OCI-LY7 (cell line): ENCODE measurements at regions not wholly inside any gene's neighbourhood (a gene's known extent, or its start where the extent isn't known, plus 50 kb on each side); places are given as distances from the start of the nearest gene placed in this dataset.

Source experiments
- BruUV-seq: library from RNA; stranded (reverse); fragments of 400-500 nt; replicated peaks from 2 replicates; lab custom pipeline; 2021; lab: Mats Ljungman, UMichigan
- CTCF ChIA-PET: fragments of 300-600 bp; sonication (Branson Sonifier 250); formaldehyde crosslinking; loops from one replicate; lab custom pipeline; 2022; ENCODE audit warnings: antibody characterized with exemption; ENCODE audit not compliant: unreplicated experiment; lab: Charles Lee
- POLR2A ChIA-PET: fragments of 300-600 bp; sonication (Branson Sonifier 250); formaldehyde crosslinking; loops from one replicate; lab custom pipeline; 2022; ENCODE audit warnings: antibody characterized with exemption; lab: Charles Lee
- DNase-seq: peaks from one replicate; pipeline ENCODE4 v3.0.0-alpha.2; 2015; ENCODE audit warnings: low spot score
- H2AFZ ChIP-seq: fragments of 200-600 bp; sonication (generic), shearing (Covaris generic); 2 replicates; pipeline ENCODE4 v1.6.1; 2014; ENCODE audit warnings: mild to moderate bottlenecking, antibody characterized with exemption, low read length, moderate library complexity
- H3K27ac ChIP-seq: fragments of 200-600 bp; sonication (generic); 2 replicates; pipeline ENCODE4 v1.5.1; 2014; ENCODE audit warnings: mixed run types, low read depth, mild to moderate bottlenecking, moderate library complexity, low read length, inconsistent platforms; ENCODE audit not compliant: poor library complexity, severe bottlenecking
- H3K36me3 ChIP-seq: fragments of 200-600 bp; sonication (generic); 2 replicates; pipeline ENCODE4 v1.6.1; 2014; ENCODE audit warnings: mild to moderate bottlenecking, antibody characterized with exemption, low read length, moderate library complexity, mixed read lengths; ENCODE audit not compliant: insufficient read depth
- H3K4me1 ChIP-seq: fragments of 200-600 bp; sonication (generic); 2 replicates; pipeline ENCODE4 v1.5.1; 2014; ENCODE audit warnings: mild to moderate bottlenecking, low read length; ENCODE audit not compliant: insufficient read depth, poor library complexity, severe bottlenecking
- H3K4me2 ChIP-seq: fragments of 200-600 bp; sonication (generic); 2 replicates; pipeline ENCODE4 v1.6.1; 2014; ENCODE audit warnings: mild to moderate bottlenecking, low read length
- H3K4me3 ChIP-seq: fragments of 200-600 bp; sonication (generic); 2 replicates; pipeline ENCODE4 v1.5.1; 2014; ENCODE audit warnings: mild to moderate bottlenecking, low read depth, low read length; ENCODE audit not compliant: poor library complexity, severe bottlenecking
- H3K79me2 ChIP-seq: fragments of 200-600 bp; sonication (generic); 2 replicates; pipeline ENCODE4 v1.6.1; 2016; ENCODE audit warnings: low read depth, mild to moderate bottlenecking, low read length, moderate library complexity, mixed read lengths; ENCODE audit not compliant: insufficient read depth
- H3K9me2 ChIP-seq: fragments of 200-600 bp; sonication (generic); 2 replicates; pipeline ENCODE4 v1.6.1; 2016; ENCODE audit warnings: mild to moderate bottlenecking, low read length, mixed read lengths; ENCODE audit not compliant: insufficient read depth
- H3K9me3 ChIP-seq: fragments of 200-600 bp; sonication (generic); 2 replicates; pipeline ENCODE4 v1.6.1; 2014; ENCODE audit warnings: mild to moderate bottlenecking, mixed run types, low read length, mixed read lengths
- H4K20me1 ChIP-seq: fragments of 200-600 bp; sonication (generic); 2 replicates; pipeline ENCODE4 v1.6.1; 2014; ENCODE audit warnings: mild to moderate bottlenecking, antibody characterized with exemption, low read length, moderate library complexity, mixed read lengths; ENCODE audit not compliant: insufficient read depth
- EZH2phosphoT487 ChIP-seq: fragments of 200-600 bp; sonication (generic); IDR thresholded peaks from 2 replicates; pipeline ENCODE4 v1.6.1; 2018; ENCODE audit warnings: low read depth, borderline replicate concordance, mild to moderate bottlenecking, mixed run types, antibody characterized with exemption, low read length, moderate library complexity, mixed read lengths
- intact Hi-C: fragments of 100-400 bp; cut with micrococcal nuclease; formaldehyde crosslinking; loops from one replicate; pipeline ENCODE4 v1.10.0; 2022; ENCODE audit not compliant: unreplicated experiment
- TF ChIP-seq, protein P1 (sequence below): fragments of 200-600 bp; sonication (generic); conservative IDR thresholded peaks from 2 replicates; pipeline ENCODE4 v1.5.1; 2014; ENCODE audit warnings: mild to moderate bottlenecking, antibody characterized with exemption, low read length, moderate library complexity, mixed read lengths

- H3K79me2 ChIP-seq = no peaks in the 10 kb centered on the region
- H3K9me3 ChIP-seq = no peaks in the 10 kb centered on the region
- H2AFZ ChIP-seq = no peak overlapping the region
- POLR2A ChIA-PET = interaction anchor here (1.1 kb wide), 1 partner anchor 10 kb away, joined by 3 read pairs; no protein-coding TSS in a partner anchor
- H3K4me3 ChIP-seq = no peak overlapping the region
- no peak overlapping the region for H3K4me2 ChIP-seq
- no peaks in the 10 kb centered on the region for H3K4me1 ChIP-seq
- CTCF ChIA-PET = no interaction called here
- no TSS peak for BruUV-seq
- no peaks in the 10 kb centered on the region for H3K9me2 ChIP-seq
- H4K20me1 ChIP-seq = no peaks in the 10 kb centered on the region
- intact Hi-C loops = no loop called here
- no peak for DNase-seq
- H3K36me3 ChIP-seq = no peaks in the 10 kb centered on the region
- no peak overlapping the region for H3K27ac ChIP-seq
- TF ChIP-seq, protein P1, sequence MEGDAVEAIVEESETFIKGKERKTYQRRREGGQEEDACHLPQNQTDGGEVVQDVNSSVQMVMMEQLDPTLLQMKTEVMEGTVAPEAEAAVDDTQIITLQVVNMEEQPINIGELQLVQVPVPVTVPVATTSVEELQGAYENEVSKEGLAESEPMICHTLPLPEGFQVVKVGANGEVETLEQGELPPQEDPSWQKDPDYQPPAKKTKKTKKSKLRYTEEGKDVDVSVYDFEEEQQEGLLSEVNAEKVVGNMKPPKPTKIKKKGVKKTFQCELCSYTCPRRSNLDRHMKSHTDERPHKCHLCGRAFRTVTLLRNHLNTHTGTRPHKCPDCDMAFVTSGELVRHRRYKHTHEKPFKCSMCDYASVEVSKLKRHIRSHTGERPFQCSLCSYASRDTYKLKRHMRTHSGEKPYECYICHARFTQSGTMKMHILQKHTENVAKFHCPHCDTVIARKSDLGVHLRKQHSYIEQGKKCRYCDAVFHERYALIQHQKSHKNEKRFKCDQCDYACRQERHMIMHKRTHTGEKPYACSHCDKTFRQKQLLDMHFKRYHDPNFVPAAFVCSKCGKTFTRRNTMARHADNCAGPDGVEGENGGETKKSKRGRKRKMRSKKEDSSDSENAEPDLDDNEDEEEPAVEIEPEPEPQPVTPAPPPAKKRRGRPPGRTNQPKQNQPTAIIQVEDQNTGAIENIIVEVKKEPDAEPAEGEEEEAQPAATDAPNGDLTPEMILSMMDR = no peak
- no peak for TF ChIP-seq EZH2phosphoT487
Observed at GRCh38 chr4:187617113-187617512, 378.5 kb upstream of the ZFP42 start.

GRCh38 chr4:187618701-187619281 is 376.8 kb upstream of the ZFP42 start:
- Histone ChIP-seq H2AFZ (no peak overlapping the region), H3K9me3 (no peaks in the 10 kb centered on the region), H3K4me3 (no peak overlapping the region), H3K27ac (no peak overlapping the region), H3K79me2 (no peaks in the 10 kb centered on the region), H3K9me2 (no peaks in the 10 kb centered on the region), H3K36me3 (no peaks in the 10 kb centered on the region), H3K4me2 (no peak overlapping the region), H3K4me1 (no peaks in the 10 kb centered on the region), H4K20me1 (no peaks in the 10 kb centered on the region)
- ChIA-PET POLR2A (interaction anchor here (0.6 to 0.8 kb wide), 2 partner anchors 11 to 734 kb away, joined by 3 read pairs; no protein-coding TSS in a partner anchor), CTCF (no interaction called here)
- TF ChIP-seq, protein P1 = no peak
- no peak for TF ChIP-seq EZH2phosphoT487
- intact Hi-C loops = no loop called here
- no TSS peak for BruUV-seq
- no peak for DNase-seq

- H3K4me2 ChIP-seq = no peak overlapping the region
- no TSS peak for BruUV-seq
- no peaks in the 10 kb centered on the region for H3K4me1 ChIP-seq
- no peak for DNase-seq
- ChIA-PET POLR2A (interaction anchor here (0.6 to 0.8 kb wide), 2 partner anchors 12 to 733 kb away, joined by 3 read pairs; no protein-coding TSS in a partner anchor), CTCF (no interaction called here)
- H2AFZ ChIP-seq = no peak overlapping the region
- intact Hi-C loops = no loop called here
- no peak overlapping the region for H3K4me3 ChIP-seq
- H3K9me2 ChIP-seq = no peaks in the 10 kb centered on the region
- TF ChIP-seq EZH2phosphoT487 = no peak
- TF ChIP-seq, protein P1 = no peak
- H3K79me2 ChIP-seq = no peaks in the 10 kb centered on the region
- H3K36me3 ChIP-seq = no peaks in the 10 kb centered on the region
- H3K9me3 ChIP-seq = no peaks in the 10 kb centered on the region
- H4K20me1 ChIP-seq = no peaks in the 10 kb centered on the region
- no peak overlapping the region for H3K27ac ChIP-seq
Observed at GRCh38 chr4:187619319-187619718, 376.3 kb upstream of the ZFP42 start.
